ENCODE measurements at regions not wholly inside any gene's neighbourhood (a gene's known extent, or its start where the extent isn't known, plus 50 kb on each side); places are given as distances from the start of the nearest gene placed in this dataset.

- TF ChIP-seq PAX5 (IDR thresholded peaks at IDR 0.05; ENCODE audit: insufficient read depth, low read length, severe bottlenecking) (no peak), POLR2A (IDR thresholded peaks at IDR 0.05; ENCODE audit: low read depth, low read length) (no peak), POU2F2 (IDR thresholded peaks at IDR 0.05; ENCODE audit: low read depth, low read length) (no peak), SPI1 (IDR thresholded peaks at IDR 0.05; ENCODE audit: low read depth, low read length) (no peak), POLR2AphosphoS5 (IDR thresholded peaks at IDR 0.05; ENCODE audit: low read depth, low read length) (no peak), TAF1 (IDR thresholded peaks at IDR 0.05; ENCODE audit: low read depth, low read length) (no peak)
- DNase-seq (ENCODE audit: insufficient read length, low spot score) = no peak
- FAIRE-seq = no peak
These were observed 202.8 kb upstream of the FOXQ1 start for GRCh38 chr6:1109134-1109533.

GRCh38 chr6:1108198-1108597 lies 203.7 kb upstream of the FOXQ1 start:
- FAIRE-seq (no peak), DNase-seq (ENCODE audit: insufficient read length, low spot score) (no peak)
- TF ChIP-seq TAF1 (IDR thresholded peaks at IDR 0.05; ENCODE audit: low read depth, low read length) = no peak
- no peak for TF ChIP-seq POLR2AphosphoS5 (IDR thresholded peaks at IDR 0.05; ENCODE audit: low read depth, low read length)
- TF ChIP-seq SPI1 (IDR thresholded peaks at IDR 0.05; ENCODE audit: low read depth, low read length) = no peak
- TF ChIP-seq POU2F2 (IDR thresholded peaks at IDR 0.05; ENCODE audit: low read depth, low read length) = no peak
- no peak for TF ChIP-seq POLR2A (IDR thresholded peaks at IDR 0.05; ENCODE audit: low read depth, low read length)
- TF ChIP-seq PAX5 (IDR thresholded peaks at IDR 0.05; ENCODE audit: insufficient read depth, low read length, severe bottlenecking) = no peak

- no peak for FAIRE-seq
- TF ChIP-seq POU2F2 (IDR thresholded peaks at IDR 0.05; ENCODE audit: low read depth, low read length) (no peak), SPI1 (IDR thresholded peaks at IDR 0.05; ENCODE audit: low read depth, low read length) (no peak), POLR2A (IDR thresholded peaks at IDR 0.05; ENCODE audit: low read depth, low read length) (no peak)
- no peak for DNase-seq (ENCODE audit: insufficient read length, low spot score)
These were observed 204.3 kb upstream of the FOXQ1 start for GRCh38 chr6:1107578-1107977.

DNA sequence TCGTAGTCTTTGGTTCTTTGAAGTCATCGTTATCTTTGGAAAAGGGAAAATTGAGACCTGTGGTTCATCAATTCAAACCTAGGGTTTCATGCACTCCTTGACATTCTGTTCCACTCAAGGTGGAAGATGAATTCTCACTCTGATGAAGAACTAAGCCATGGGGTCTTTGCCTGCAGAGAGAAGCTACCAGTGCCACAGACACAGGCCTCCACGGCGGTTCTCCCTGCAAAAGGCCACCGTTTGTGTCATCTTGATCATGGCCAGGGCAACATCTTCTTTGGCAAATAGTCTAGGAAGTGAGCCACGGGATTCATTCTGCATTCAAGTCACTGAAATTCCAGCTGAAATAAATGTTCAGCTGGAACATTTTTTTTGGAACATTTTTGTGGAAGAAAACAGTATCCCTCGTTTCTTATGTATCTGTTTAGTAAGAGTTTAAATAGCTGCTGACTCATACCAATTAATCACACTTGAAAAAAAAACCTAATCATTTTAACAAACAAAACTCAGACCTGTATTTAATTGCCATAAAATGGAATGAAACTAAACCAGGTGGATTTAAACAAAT lies 206.0 kb upstream of the FOXQ1 start:
- TF ChIP-seq POU2F2 (IDR thresholded peaks at IDR 0.05; ENCODE audit: low read depth, low read length) = no peak
- TF ChIP-seq TAF1 (IDR thresholded peaks at IDR 0.05; ENCODE audit: low read depth, low read length) = no peak
- no peak for TF ChIP-seq SPI1 (IDR thresholded peaks at IDR 0.05; ENCODE audit: low read depth, low read length)
- TF ChIP-seq POLR2A (IDR thresholded peaks at IDR 0.05; ENCODE audit: low read depth, low read length) = no peak
- TF ChIP-seq POLR2AphosphoS5 (IDR thresholded peaks at IDR 0.05; ENCODE audit: low read depth, low read length) = no peak
- TF ChIP-seq PAX5 (IDR thresholded peaks at IDR 0.05; ENCODE audit: insufficient read depth, low read length, severe bottlenecking) = no peak
- DNase-seq (ENCODE audit: insufficient read length, low spot score) (no peak), FAIRE-seq (no peak)

DNA sequence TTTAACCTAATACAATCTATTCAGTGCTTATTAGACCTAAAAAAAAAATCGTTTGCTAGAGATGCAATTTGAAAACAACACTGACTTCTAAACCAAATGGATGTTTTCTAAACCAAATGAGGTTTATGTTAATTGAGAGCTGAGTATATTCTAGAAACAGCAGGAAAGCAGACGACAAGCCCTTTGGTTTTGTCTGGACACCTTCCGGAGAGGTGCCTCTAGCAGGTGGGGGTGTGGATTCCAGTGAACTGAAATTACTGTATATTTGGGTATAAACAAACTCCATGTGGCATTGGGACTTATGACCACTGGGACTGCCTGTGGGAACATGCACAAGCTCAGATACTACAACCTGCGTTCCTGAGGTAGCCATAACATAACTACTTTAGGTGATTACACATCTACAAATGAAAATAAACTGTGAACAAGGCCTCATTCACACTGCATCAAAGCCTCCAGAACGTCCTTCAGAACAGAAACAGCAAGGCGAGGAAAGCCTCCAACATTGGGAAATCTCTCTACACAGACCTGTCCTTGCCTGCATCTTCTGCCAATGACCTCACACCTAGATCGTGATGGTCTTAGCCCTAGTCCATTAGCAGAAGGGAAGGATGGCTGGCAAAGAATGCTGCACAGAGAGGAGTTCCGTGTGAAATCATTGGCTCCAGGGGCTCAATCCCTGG lies 206.8 kb upstream of the FOXQ1 start:
- TF ChIP-seq PAX5 (IDR thresholded peaks at IDR 0.05; ENCODE audit: insufficient read depth, low read length, severe bottlenecking) = no peak
- TF ChIP-seq POLR2AphosphoS5 (IDR thresholded peaks at IDR 0.05; ENCODE audit: low read depth, low read length) = no peak
- no peak for TF ChIP-seq POU2F2 (IDR thresholded peaks at IDR 0.05; ENCODE audit: low read depth, low read length)
- no peak for TF ChIP-seq POLR2A (IDR thresholded peaks at IDR 0.05; ENCODE audit: low read depth, low read length)
- no peak for TF ChIP-seq SPI1 (IDR thresholded peaks at IDR 0.05; ENCODE audit: low read depth, low read length)
- no peak for TF ChIP-seq TAF1 (IDR thresholded peaks at IDR 0.05; ENCODE audit: low read depth, low read length)
- DNase-seq (ENCODE audit: insufficient read length, low spot score) (no peak), FAIRE-seq (no peak)

DNA sequence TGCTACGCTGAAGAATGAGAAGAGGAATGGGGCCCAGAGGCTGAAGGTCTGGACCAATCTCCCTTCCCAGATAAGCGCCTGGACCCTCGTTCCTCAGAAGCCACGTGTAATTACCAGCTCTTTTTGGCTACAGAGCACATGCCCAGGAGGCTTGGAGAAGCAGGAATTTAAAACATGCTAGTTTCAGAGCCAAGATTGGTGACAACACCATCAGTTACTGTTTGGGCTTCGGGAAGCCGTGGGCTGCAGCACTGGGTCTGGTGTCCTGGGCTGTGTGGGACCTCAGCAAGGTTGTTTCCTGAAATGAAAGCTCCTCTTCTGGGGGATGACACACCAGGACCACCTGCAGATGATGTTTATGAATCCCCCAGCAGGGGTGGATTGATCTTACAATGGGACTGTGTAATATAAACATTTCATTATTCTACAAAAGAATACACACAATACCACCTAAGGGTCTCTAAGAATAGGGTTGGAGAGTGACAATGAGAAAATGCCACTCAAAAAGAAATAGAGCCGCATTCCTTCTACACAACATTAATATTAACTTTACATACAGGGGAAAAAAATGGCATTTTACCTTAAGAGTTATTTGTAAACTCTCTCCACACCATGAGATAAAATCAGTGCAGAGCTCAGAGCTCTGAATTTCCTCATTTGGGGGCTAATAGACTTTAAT lies 207.8 kb upstream of the FOXQ1 start:
- no peak for TF ChIP-seq SPI1 (IDR thresholded peaks at IDR 0.05; ENCODE audit: low read depth, low read length)
- FAIRE-seq = no peak
- DNase-seq (ENCODE audit: insufficient read length, low spot score) = no peak

DNA sequence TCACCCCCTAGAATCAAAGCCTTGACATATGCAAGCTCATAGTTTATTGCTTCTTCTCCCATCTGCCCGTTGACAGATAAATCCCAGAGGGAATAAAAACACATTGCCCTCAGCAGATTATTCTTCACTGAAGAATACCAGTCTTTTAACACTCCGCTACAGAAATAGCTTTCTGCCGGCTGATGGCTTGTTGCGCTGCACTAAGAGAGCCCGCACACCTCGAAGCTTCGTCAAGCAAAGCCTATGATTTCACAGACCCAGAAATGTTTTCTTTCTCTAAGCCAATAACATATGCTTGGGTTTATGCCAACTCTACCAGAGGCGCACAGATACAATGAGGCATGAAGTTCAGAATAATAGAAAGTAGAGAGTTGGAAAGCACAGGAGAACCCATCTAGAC lies 208.9 kb upstream of the FOXQ1 start:
- TF ChIP-seq POLR2A (IDR thresholded peaks at IDR 0.05; ENCODE audit: low read depth, low read length) = no peak
- FAIRE-seq = no peak

DNA sequence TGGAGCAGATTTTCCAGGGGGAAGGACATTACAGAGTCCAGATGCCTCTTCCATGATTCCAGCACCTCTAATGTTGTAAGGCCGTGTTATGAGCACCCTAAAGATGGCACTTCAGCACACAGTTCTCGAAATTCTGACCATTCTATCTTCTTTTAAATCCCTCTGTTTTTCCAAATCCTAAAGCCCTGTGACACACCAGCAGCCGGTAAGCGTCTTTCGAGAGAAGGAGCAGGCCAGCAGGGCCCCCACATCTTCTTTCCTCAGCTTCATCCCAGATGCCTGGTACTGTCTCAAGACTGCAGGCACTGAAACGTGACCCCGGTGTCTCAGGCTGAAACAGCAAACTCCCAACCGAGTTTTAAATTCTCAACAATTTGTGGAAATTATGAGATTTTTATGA lies 211.6 kb upstream of the FOXQ1 start:
- FAIRE-seq (no peak), DNase-seq (ENCODE audit: insufficient read length, low spot score) (no peak)
- TF ChIP-seq SPI1 (IDR thresholded peaks at IDR 0.05; ENCODE audit: low read depth, low read length) (no peak), POU2F2 (IDR thresholded peaks at IDR 0.05; ENCODE audit: low read depth, low read length) (no peak), POLR2A (IDR thresholded peaks at IDR 0.05; ENCODE audit: low read depth, low read length) (no peak), TAF1 (IDR thresholded peaks at IDR 0.05; ENCODE audit: low read depth, low read length) (no peak), POLR2AphosphoS5 (IDR thresholded peaks at IDR 0.05; ENCODE audit: low read depth, low read length) (no peak), PAX5 (IDR thresholded peaks at IDR 0.05; ENCODE audit: insufficient read depth, low read length, severe bottlenecking) (no peak)

More for the DNA sequence above, 208.9 kb upstream of the FOXQ1 start:
- DNase-seq (ENCODE audit: insufficient read length, low spot score) = no peak

GRCh38 chr6:1099264-1099663 lies 212.6 kb upstream of the FOXQ1 start:
- DNase-seq (ENCODE audit: insufficient read length, low spot score) = no peak
- no peak for FAIRE-seq
- TF ChIP-seq POLR2AphosphoS5 (IDR thresholded peaks at IDR 0.05; ENCODE audit: low read depth, low read length) = no peak
- TF ChIP-seq POLR2A (IDR thresholded peaks at IDR 0.05; ENCODE audit: low read depth, low read length) = no peak
- no peak for TF ChIP-seq POU2F2 (IDR thresholded peaks at IDR 0.05; ENCODE audit: low read depth, low read length)
- TF ChIP-seq TAF1 (IDR thresholded peaks at IDR 0.05; ENCODE audit: low read depth, low read length) = no peak
- no peak for TF ChIP-seq PAX5 (IDR thresholded peaks at IDR 0.05; ENCODE audit: insufficient read depth, low read length, severe bottlenecking)
- no peak for TF ChIP-seq SPI1 (IDR thresholded peaks at IDR 0.05; ENCODE audit: low read depth, low read length)
